Small intestine (tissue), 7 donors: ENCODE measurements at regions not wholly inside any gene's neighbourhood (a gene's known extent, or its start where the extent isn't known, plus 50 kb on each side); places are given as distances from the start of the nearest gene placed in this dataset.
A peak's percentile ranks its signal among the peaks of the same experiment; 100 is the strongest.
"Not testable (repeated sequence)": the region's sequence is repeated elsewhere in the genome, so short reads cannot be mapped to it uniquely, and the experiment has no call there.

Experiments used
- DNase-seq, 2 donors: peaks; one replicate each; pipeline versions ENCODE4 v3.0.0 to v3.0.0-alpha.2; 2013
- FAIRE-seq: peaks from 2 replicates; lab custom pipeline; 2012; peaks lifted over from hg19 to GRCh38; lab: Jason Lieb, UNC
- H3K27ac ChIP-seq, 3 donors: one replicate each; pipeline ENCODE4 v1.5.1; 2013; ENCODE audit warnings: low read length in 2 of 3, mild to moderate bottlenecking in 2 of 3, control low read depth in 1 of 3, inconsistent platforms in 1 of 3, low read depth in 1 of 3, moderate library complexity in 1 of 3
- H3K27me3 ChIP-seq, 3 donors: one replicate each; pipeline ENCODE4 v1.6.1; 2013; ENCODE audit warnings: low read length in 3 of 3, inconsistent platforms in 1 of 3; ENCODE audit not compliant: control insufficient read depth in 3 of 3, insufficient read depth in 3 of 3
- H3K36me3 ChIP-seq, 3 donors: one replicate each; pipeline ENCODE4 v1.6.1; 2013; ENCODE audit warnings: low read length in 3 of 3, inconsistent platforms in 1 of 3, low read depth in 1 of 3, mild to moderate bottlenecking in 1 of 3, moderate library complexity in 1 of 3; ENCODE audit not compliant: control insufficient read depth in 3 of 3, insufficient read depth in 2 of 3
- H3K4me1 ChIP-seq, 3 donors: one replicate each; pipeline ENCODE4 v1.6.1; 2013; ENCODE audit warnings: low read length in 2 of 3, inconsistent platforms in 1 of 3, low read depth in 1 of 3, mild to moderate bottlenecking in 1 of 3, moderate library complexity in 1 of 3; ENCODE audit not compliant: control insufficient read depth in 3 of 3, insufficient read depth in 2 of 3
- H3K4me3 ChIP-seq, 3 donors: one replicate each; pipeline ENCODE4 v1.5.1; 2013; ENCODE audit warnings: low read length in 3 of 3, control low read depth in 1 of 3, inconsistent platforms in 1 of 3, low read depth in 1 of 3, mild to moderate bottlenecking in 1 of 3, moderate library complexity in 1 of 3
- H3K9me3 ChIP-seq, 2 donors: one replicate each; pipeline ENCODE4 v1.6.1; 2013; ENCODE audit warnings: low read depth in 1 of 2, low read length in 1 of 2; ENCODE audit not compliant: control insufficient read depth in 2 of 2, insufficient read depth in 1 of 2
- WGBS, 3 donors: extraction: QIAGEN DNeasy Blood & Tissue Kit; methylation state at CpG; one replicate each; pipeline ENCODE4 v1.1.7; 2013; 5-methylcytosine and 5-hydroxymethylcytosine counted together
- donor health status: healthy with polysubstance abuse.
- donor health status: control.
- donor health status: control.
- donor health status: Bipolar disorder and iron deficiency.
- donor health status: healthy.

- Histone ChIP-seq H3K36me3 (no peaks in the 10 kb centered on the region), H3K27me3 (peaks cover 0 to 2% (median 2%) of the 10 kb centered on the region in 3 donors), H3K4me1 (no peaks in the 10 kb centered on the region), H3K27ac (no peak overlapping the region), H3K4me3 (no peak overlapping the region), H3K9me3 (no peaks in the 10 kb centered on the region)
- WGBS, 3 donors, result 49 to 80% (median 64%) methylated on average over 3 of the region's 3 CpGs
- DNase-seq, result peak in 1 of 2 donors; percentile 17
- no peak for FAIRE-seq
These were observed 72.8 kb upstream of the RBM19 start for GRCh38 chr12:114038962-114039361.

- FAIRE-seq (no peak), DNase-seq (no peak)
- Histone ChIP-seq H3K36me3 (no peaks in the 10 kb centered on the region), H3K4me1 (no peaks in the 10 kb centered on the region), H3K9me3 (no peaks in the 10 kb centered on the region), H3K4me3 (no peak overlapping the region), H3K27me3 (peaks cover 0 to 3% (median 2%) of the 10 kb centered on the region in 3 donors), H3K27ac (no peak overlapping the region)
- 87 to 90% (median 88%) methylated on average over 3 of the region's 3 CpGs for WGBS, 3 donors
These were observed 66.7 kb upstream of the RBM19 start for GRCh38 chr12:114032801-114033200.

GRCh38 chr12:114030451-114030850 is 64.3 kb upstream of the RBM19 start:
- Histone ChIP-seq H3K4me3 (no peak overlapping the region), H3K36me3 (no peaks in the 10 kb centered on the region), H3K9me3 (no peaks in the 10 kb centered on the region), H3K27ac (no peak overlapping the region), H3K27me3 (peaks cover 0 to 3% (median 2%) of the 10 kb centered on the region in 3 donors), H3K4me1 (no peaks in the 10 kb centered on the region)
- 13 to 56% (median 26%) methylated on average over 4 of the region's 4 CpGs for WGBS, 3 donors
- no peak for FAIRE-seq
- peak in 1 of 2 donors; percentile 77 for DNase-seq

GRCh38 chr12:114026805-114027204 is 60.7 kb upstream of the RBM19 start:
- Histone ChIP-seq H3K4me1 (no peaks in the 10 kb centered on the region), H3K27ac (no peak overlapping the region), H3K4me3 (no peak overlapping the region), H3K9me3 (no peaks in the 10 kb centered on the region), H3K27me3 (peaks cover 0 to 3% (median 0%) of the 10 kb centered on the region in 3 donors), H3K36me3 (no peaks in the 10 kb centered on the region)
- 88 to 90% (median 90%) methylated on average over 4 of the region's 4 CpGs for WGBS, 3 donors
- FAIRE-seq (no peak), DNase-seq (no peak)

DNA sequence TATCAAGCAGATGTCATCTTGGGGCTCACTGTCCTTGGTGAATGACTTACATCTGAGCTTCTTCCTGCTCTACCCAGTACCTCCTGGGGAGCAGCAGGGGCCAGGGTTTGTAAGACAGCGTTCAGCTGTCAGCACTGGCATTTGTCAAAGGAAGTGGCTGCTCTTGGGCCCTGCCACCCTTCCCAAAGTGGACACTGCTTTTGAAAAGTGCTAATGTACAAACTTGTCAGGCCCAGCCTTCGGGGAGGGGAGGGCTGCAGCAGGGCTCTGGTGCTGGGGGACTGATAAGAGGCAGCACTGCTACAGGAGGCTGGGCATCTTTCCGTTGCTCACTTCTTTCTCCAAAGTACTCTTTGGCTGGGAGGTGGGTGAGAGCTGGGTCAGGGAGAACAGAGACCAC is 59.8 kb upstream of the RBM19 start:
- no peak for FAIRE-seq

GRCh38 chr12:114022081-114022480 is 56.0 kb upstream of the RBM19 start:
- not testable (repeated sequence) for H3K27me3 ChIP-seq, H3K9me3 ChIP-seq, H3K36me3 ChIP-seq, H3K4me1 ChIP-seq, FAIRE-seq, DNase-seq, H3K4me3 ChIP-seq, H3K27ac ChIP-seq
- WGBS, 3 donors, result 83 to 91% (median 84%) methylated on average over 5 of the region's 5 CpGs

More for the DNA sequence above, 59.8 kb upstream of the RBM19 start:
- H3K27ac ChIP-seq, result no peak overlapping the region
- no peak overlapping the region for H3K4me3 ChIP-seq
- no peaks in the 10 kb centered on the region for H3K9me3 ChIP-seq
- peaks cover 0 to 3% (median 0%) of the 10 kb centered on the region in 3 donors for H3K27me3 ChIP-seq
- H3K36me3 ChIP-seq, result no peaks in the 10 kb centered on the region
- WGBS, 3 donors, result 29 to 55% (median 50%) methylated on average over 3 of the region's 3 CpGs
- no peak for DNase-seq
- no peaks in the 10 kb centered on the region for H3K4me1 ChIP-seq

- no peak overlapping the region for H3K27ac ChIP-seq
- no peaks in the 10 kb centered on the region for H3K9me3 ChIP-seq
- 9 to 24% (median 13%) methylated on average over 1 of the region's 1 CpG for WGBS, 3 donors
- no peaks in the 10 kb centered on the region for H3K27me3 ChIP-seq
- FAIRE-seq (no peak), DNase-seq (no peak)
- H3K36me3 ChIP-seq, result no peaks in the 10 kb centered on the region
- no peak overlapping the region for H3K4me3 ChIP-seq
- no peaks in the 10 kb centered on the region for H3K4me1 ChIP-seq
These were observed 52.5 kb upstream of the RBM19 start for GRCh38 chr12:114018669-114019068.
